Activated naive CD8-positive, alpha-beta T cell treated with anti-CD3 and anti-CD28 coated beads, Interleukin-2, amount 10 ng/mL, durations not matched to agents 7 days and 5 days (primary cell): ENCODE measurements at regions not wholly inside any gene's neighbourhood (a gene's known extent, or its start where the extent isn't known, plus 50 kb on each side); places are given as distances from the start of the nearest gene placed in this dataset.

ENCODE experiments used
- ATAC-seq: fragments of 150-1000 bp; cut with Tn5 transposase; one replicate; pipeline ENCODE4 v1.10.0; 2021; ENCODE audit warnings: low read depth, moderate library complexity
- POLR2A ChIA-PET: fragments of 350-600 bp; sonication (Branson Sonifier 250); formaldehyde crosslinking; loops from one replicate; lab custom pipeline; 2021; ENCODE audit warnings: antibody characterized with exemption; lab: Charles Lee
- DNase-seq: peaks from one replicate; pipeline ENCODE4 v3.0.0; 2021
- H3K27ac Mint-ChIP-seq: one replicate; pipeline ENCODE4 v1.8.0; 2022; ENCODE audit warnings: mild to moderate bottlenecking, mixed read lengths
- H3K27me3 Mint-ChIP-seq: one replicate; pipeline ENCODE4 v1.8.0; 2022; ENCODE audit warnings: mild to moderate bottlenecking, moderate library complexity, mixed read lengths
- H3K36me3 Mint-ChIP-seq: one replicate; pipeline ENCODE4 v1.8.0; 2021; ENCODE audit warnings: mild to moderate bottlenecking, mixed read lengths
- H3K4me1 Mint-ChIP-seq: one replicate; pipeline ENCODE4 v1.8.0; 2021; ENCODE audit warnings: mixed read lengths
- H3K4me3 Mint-ChIP-seq: one replicate; pipeline ENCODE4 v1.8.0; 2022; ENCODE audit warnings: mild to moderate bottlenecking, moderate library complexity, mixed read lengths
- H3K9me3 Mint-ChIP-seq: one replicate; pipeline ENCODE4 v1.8.0; 2021; ENCODE audit warnings: mixed read lengths

DNA sequence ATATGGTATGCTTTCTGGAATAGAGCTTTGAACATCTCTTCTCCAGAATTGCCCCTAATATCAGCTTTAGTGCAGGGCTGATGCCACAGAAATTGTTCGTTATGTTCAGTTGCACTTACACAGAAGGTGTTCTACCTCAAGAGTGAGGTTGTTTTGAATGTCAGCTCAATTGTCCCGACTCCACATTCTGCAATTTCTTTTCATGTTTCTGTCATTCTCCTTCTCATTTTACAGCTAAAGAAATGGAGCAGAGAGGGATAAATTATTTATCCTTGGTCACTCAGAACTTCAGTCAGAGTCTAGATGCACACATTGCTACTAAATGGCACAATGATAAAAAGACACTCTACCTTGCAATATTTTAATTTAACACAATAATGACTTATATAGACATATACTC is 137.0 kb upstream of the CCN2 start:
- no peaks in the 10 kb centered on the region for H3K4me1 Mint-ChIP-seq
- no peak overlapping the region for H3K4me3 Mint-ChIP-seq
- no peaks in the 10 kb centered on the region for H3K36me3 Mint-ChIP-seq
- H3K27me3 Mint-ChIP-seq, result peaks cover 2% of the 10 kb centered on the region
- H3K9me3 Mint-ChIP-seq, result no peaks in the 10 kb centered on the region
- no peak overlapping the region for H3K27ac Mint-ChIP-seq
- DNase-seq (no peak), ATAC-seq (no peak)
- POLR2A ChIA-PET, result no interaction called here

- H3K27me3 Mint-ChIP-seq, result peaks cover 2% of the 10 kb centered on the region
- H3K36me3 Mint-ChIP-seq, result no peaks in the 10 kb centered on the region
- H3K4me1 Mint-ChIP-seq, result no peaks in the 10 kb centered on the region
- no peaks in the 10 kb centered on the region for H3K9me3 Mint-ChIP-seq
- POLR2A ChIA-PET, result no interaction called here
- ATAC-seq, result no peak
- DNase-seq, result no peak
- no peak overlapping the region for H3K4me3 Mint-ChIP-seq
- H3K27ac Mint-ChIP-seq, result no peak overlapping the region
Measured at GRCh38 chr6:132087391-132087790, 136.2 kb upstream of the CCN2 start.

GRCh38 chr6:132085731-132086130 is 134.6 kb upstream of the CCN2 start:
- no peak overlapping the region for H3K4me3 Mint-ChIP-seq
- H3K27ac Mint-ChIP-seq, result no peak overlapping the region
- peaks cover 2% of the 10 kb centered on the region for H3K27me3 Mint-ChIP-seq
- no peaks in the 10 kb centered on the region for H3K4me1 Mint-ChIP-seq
- H3K9me3 Mint-ChIP-seq, result no peaks in the 10 kb centered on the region
- ATAC-seq, result no peak
- POLR2A ChIA-PET, result no interaction called here
- H3K36me3 Mint-ChIP-seq, result no peaks in the 10 kb centered on the region
- no peak for DNase-seq

DNA sequence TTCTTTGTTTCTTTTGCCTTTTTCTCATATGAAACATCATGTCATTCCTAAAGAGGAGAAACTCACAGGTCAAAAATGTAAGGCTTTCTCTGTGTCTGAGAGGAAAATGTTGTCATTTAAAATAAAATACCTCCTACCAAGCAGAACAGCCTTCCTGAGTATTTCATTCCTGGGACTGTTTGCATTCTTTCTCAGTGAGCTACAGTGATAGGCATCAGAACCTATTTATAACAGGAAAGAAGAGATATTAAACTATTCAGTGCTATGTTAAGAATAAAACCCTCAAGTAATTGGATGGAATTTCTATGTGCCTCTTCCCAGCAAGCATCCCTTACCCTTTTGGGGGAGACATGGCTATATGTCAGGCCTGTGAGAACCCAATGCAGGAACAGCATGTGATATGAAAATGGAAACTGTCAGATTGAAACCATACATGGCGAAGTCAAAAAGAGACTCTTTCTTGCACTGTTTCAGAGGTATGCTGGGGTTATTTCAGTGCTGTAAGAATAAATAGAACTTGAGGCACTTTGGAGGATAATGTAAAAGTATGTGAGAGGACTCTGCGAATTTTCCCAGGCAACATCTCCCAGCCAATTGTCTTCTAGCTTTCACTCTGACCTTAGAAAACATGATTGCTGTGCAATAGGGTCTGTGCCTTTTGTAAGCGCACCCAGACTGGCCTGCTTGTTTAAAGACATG is 133.8 kb upstream of the CCN2 start:
- DNase-seq (no peak), ATAC-seq (no peak)
- no peak overlapping the region for H3K27ac Mint-ChIP-seq
- no peaks in the 10 kb centered on the region for H3K36me3 Mint-ChIP-seq
- no peaks in the 10 kb centered on the region for H3K9me3 Mint-ChIP-seq
- H3K4me1 Mint-ChIP-seq, result no peaks in the 10 kb centered on the region
- POLR2A ChIA-PET, result no interaction called here
- H3K27me3 Mint-ChIP-seq, result no peaks in the 10 kb centered on the region
- no peak overlapping the region for H3K4me3 Mint-ChIP-seq

DNA sequence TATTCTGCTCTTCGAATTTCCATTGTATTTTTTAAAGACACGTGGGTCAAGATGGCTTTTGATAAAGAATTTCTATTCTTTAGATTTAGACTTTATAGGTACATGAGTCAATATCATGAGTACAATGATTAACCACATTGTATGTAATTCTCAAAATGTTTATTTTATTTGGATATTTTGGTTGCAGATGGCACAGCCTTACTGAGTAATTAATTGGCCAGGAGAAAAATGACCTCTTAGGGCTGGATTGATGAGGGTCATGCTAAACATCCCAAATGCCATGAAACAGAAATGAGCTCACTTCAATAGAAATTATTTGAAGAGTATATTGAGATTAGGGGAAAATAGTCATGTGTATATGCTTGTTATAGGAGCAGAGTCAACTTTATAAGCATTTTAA is 131.2 kb upstream of the CCN2 start:
- H3K27me3 Mint-ChIP-seq, result no peaks in the 10 kb centered on the region
- no peak overlapping the region for H3K27ac Mint-ChIP-seq
- H3K4me1 Mint-ChIP-seq, result no peaks in the 10 kb centered on the region
- no peak for ATAC-seq
- H3K9me3 Mint-ChIP-seq, result no peaks in the 10 kb centered on the region
- DNase-seq, result no peak
- no peak overlapping the region for H3K4me3 Mint-ChIP-seq
- H3K36me3 Mint-ChIP-seq, result no peaks in the 10 kb centered on the region
- POLR2A ChIA-PET, result no interaction called here

DNA sequence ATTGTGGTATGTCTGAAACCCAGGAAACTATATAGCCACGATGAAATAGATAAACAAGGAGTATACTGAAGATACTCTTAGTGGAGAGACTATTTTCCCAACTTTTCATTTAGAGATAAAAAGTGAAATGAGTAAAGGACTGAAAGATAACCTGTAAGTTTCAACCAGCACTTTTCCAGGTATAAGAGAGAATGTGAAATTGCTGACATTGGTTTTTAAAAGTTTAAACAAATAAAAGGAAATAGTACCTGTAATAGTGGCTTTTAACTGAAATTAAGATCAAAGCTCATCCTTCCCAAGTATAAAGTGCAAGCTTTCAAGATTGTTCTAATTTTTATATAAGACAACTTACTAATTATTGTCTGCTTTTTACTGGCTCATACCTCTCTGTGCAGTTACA is 130.2 kb upstream of the CCN2 start:
- no peak overlapping the region for H3K27ac Mint-ChIP-seq
- ATAC-seq (no peak), DNase-seq (no peak)
- H3K4me3 Mint-ChIP-seq, result no peak overlapping the region
- POLR2A ChIA-PET, result no interaction called here
- H3K4me1 Mint-ChIP-seq, result no peaks in the 10 kb centered on the region
- no peaks in the 10 kb centered on the region for H3K9me3 Mint-ChIP-seq
- H3K36me3 Mint-ChIP-seq, result no peaks in the 10 kb centered on the region
- no peaks in the 10 kb centered on the region for H3K27me3 Mint-ChIP-seq

DNA sequence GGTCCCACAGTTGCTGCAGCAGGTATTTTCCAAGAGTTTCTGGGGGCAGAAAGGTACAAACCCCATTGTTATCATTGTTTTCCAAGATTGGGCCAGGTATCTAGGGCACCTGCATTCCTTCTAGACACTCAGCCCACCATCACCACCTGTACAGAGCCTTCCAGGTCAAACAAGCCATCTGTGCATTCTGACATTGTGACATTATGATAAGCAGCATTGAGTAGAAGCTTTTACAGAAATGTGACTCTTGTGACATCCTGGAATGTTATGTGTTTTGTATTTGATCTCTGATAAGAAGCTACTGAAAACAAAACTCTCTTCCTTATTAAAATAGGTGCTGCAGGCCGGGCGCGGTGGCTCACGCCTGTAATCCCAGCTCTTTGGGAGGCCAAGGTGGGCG is 128.1 kb upstream of the CCN2 start:
- POLR2A ChIA-PET, result no interaction called here
- no peaks in the 10 kb centered on the region for H3K4me1 Mint-ChIP-seq
- no peaks in the 10 kb centered on the region for H3K27me3 Mint-ChIP-seq
- H3K27ac Mint-ChIP-seq, result no peak overlapping the region
- ATAC-seq, result no peak
- no peaks in the 10 kb centered on the region for H3K36me3 Mint-ChIP-seq
- H3K4me3 Mint-ChIP-seq, result no peak overlapping the region
- H3K9me3 Mint-ChIP-seq, result no peaks in the 10 kb centered on the region
- no peak for DNase-seq

DNA sequence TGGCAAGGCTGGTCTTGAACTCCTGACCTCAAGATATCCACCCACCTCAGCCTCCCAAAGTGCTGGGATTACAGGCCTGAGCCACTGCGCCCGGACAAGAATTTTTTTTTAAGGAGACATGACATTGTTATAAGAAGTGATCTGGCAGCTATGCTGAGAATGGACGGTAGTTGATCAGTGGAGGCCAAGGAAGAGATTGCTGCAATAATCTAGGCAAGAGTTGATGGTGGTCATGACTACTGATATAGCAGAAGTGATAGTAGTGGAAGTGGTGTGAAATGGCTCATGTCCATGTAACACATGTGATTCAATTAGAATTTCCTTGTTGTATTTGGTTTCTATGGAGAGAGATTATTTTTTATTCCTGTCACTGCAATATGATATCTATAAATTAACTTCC is 125.3 kb upstream of the CCN2 start:
- Mint-ChIP-seq H3K27ac (no peak overlapping the region), H3K4me3 (no peak overlapping the region), H3K27me3 (no peaks in the 10 kb centered on the region), H3K36me3 (no peaks in the 10 kb centered on the region), H3K9me3 (no peaks in the 10 kb centered on the region), H3K4me1 (no peaks in the 10 kb centered on the region)
- ATAC-seq, result no peak
- POLR2A ChIA-PET, result no interaction called here
- DNase-seq, result no peak

GRCh38 chr6:132072831-132073230 is 121.7 kb upstream of the CCN2 start:
- POLR2A ChIA-PET, result no interaction called here
- H3K9me3 Mint-ChIP-seq, result no peaks in the 10 kb centered on the region
- no peak overlapping the region for H3K27ac Mint-ChIP-seq
- no peak overlapping the region for H3K4me3 Mint-ChIP-seq
- DNase-seq (no peak), ATAC-seq (no peak)
- H3K27me3 Mint-ChIP-seq, result no peaks in the 10 kb centered on the region
- no peaks in the 10 kb centered on the region for H3K36me3 Mint-ChIP-seq
- H3K4me1 Mint-ChIP-seq, result no peaks in the 10 kb centered on the region

DNA sequence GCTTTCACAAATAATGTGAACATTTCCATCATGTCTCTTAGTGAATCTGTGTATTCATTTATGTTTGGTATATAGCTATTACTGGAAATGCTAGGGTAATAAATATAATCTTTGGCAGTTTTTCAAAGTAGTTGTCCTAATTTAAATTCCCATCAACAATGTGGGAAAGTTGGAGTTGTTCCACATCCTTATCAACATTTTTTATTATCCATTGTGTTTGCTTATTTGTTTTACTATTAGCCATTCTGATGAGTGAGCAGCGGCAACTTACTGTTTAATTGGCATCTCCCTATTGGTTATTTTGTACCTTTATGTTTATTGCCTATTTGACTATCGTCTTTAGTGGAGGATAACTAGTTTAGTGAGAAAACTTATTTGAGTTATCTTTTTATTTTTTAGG is 121.1 kb upstream of the CCN2 start:
- POLR2A ChIA-PET, result no interaction called here
- H3K9me3 Mint-ChIP-seq, result no peaks in the 10 kb centered on the region

GRCh38 chr6:132070356-132070755 is 119.2 kb upstream of the CCN2 start:
- POLR2A ChIA-PET, result no interaction called here
- no peaks in the 10 kb centered on the region for H3K36me3 Mint-ChIP-seq
- ATAC-seq (no peak), DNase-seq (no peak)
- no peaks in the 10 kb centered on the region for H3K9me3 Mint-ChIP-seq
- no peaks in the 10 kb centered on the region for H3K27me3 Mint-ChIP-seq
- H3K4me3 Mint-ChIP-seq, result no peak overlapping the region
- no peak overlapping the region for H3K27ac Mint-ChIP-seq
- no peaks in the 10 kb centered on the region for H3K4me1 Mint-ChIP-seq

More for the DNA sequence above, 121.1 kb upstream of the CCN2 start:
- Mint-ChIP-seq H3K27me3 (no peaks in the 10 kb centered on the region), H3K4me1 (no peaks in the 10 kb centered on the region), H3K36me3 (no peaks in the 10 kb centered on the region), H3K4me3 (no peak overlapping the region), H3K27ac (no peak overlapping the region)
- DNase-seq, result no peak
- ATAC-seq, result no peak

GRCh38 chr6:132068766-132069165 is 117.6 kb upstream of the CCN2 start:
- POLR2A ChIA-PET, result no interaction called here
- no peaks in the 10 kb centered on the region for H3K9me3 Mint-ChIP-seq
- H3K4me1 Mint-ChIP-seq, result no peaks in the 10 kb centered on the region
- H3K27ac Mint-ChIP-seq, result no peak overlapping the region
- no peak for DNase-seq
- no peaks in the 10 kb centered on the region for H3K27me3 Mint-ChIP-seq
- no peak overlapping the region for H3K4me3 Mint-ChIP-seq
- ATAC-seq, result no peak
- H3K36me3 Mint-ChIP-seq, result no peaks in the 10 kb centered on the region

GRCh38 chr6:132067286-132067685 is 116.1 kb upstream of the CCN2 start:
- H3K27me3 Mint-ChIP-seq, result no peaks in the 10 kb centered on the region
- ATAC-seq (no peak), DNase-seq (no peak)
- no peak overlapping the region for H3K27ac Mint-ChIP-seq
- no peak overlapping the region for H3K4me3 Mint-ChIP-seq
- no peaks in the 10 kb centered on the region for H3K9me3 Mint-ChIP-seq
- no peaks in the 10 kb centered on the region for H3K36me3 Mint-ChIP-seq
- POLR2A ChIA-PET, result interaction anchor here (0.7 kb wide), 1 partner anchor 382 kb away, joined by 3 read pairs; no protein-coding TSS in a partner anchor
- H3K4me1 Mint-ChIP-seq, result no peaks in the 10 kb centered on the region

DNA sequence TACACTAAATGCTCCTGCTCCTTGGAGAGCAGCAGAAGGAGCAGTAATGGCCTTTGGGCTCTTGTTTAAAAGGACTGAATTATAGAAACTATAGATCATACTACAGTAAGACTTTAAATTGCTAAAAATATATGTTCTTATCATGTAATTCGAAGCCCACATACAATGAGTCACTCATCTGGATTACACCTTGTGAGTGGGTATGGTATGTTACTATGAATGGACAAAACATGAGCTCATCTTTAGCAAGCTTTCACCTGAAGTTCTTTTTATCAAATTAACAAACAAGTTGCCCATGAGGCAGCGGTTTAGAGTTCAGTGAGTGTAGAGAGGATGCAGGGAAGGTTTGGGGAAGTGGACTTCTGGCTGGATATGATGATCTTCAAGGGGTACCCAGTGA is 114.4 kb upstream of the CCN2 start:
- Mint-ChIP-seq H3K27me3 (no peaks in the 10 kb centered on the region), H3K4me3 (no peak overlapping the region), H3K4me1 (no peaks in the 10 kb centered on the region), H3K36me3 (no peaks in the 10 kb centered on the region), H3K27ac (no peak overlapping the region), H3K9me3 (no peaks in the 10 kb centered on the region)
- POLR2A ChIA-PET, result no interaction called here
- no peak for DNase-seq
- ATAC-seq, result no peak

DNA sequence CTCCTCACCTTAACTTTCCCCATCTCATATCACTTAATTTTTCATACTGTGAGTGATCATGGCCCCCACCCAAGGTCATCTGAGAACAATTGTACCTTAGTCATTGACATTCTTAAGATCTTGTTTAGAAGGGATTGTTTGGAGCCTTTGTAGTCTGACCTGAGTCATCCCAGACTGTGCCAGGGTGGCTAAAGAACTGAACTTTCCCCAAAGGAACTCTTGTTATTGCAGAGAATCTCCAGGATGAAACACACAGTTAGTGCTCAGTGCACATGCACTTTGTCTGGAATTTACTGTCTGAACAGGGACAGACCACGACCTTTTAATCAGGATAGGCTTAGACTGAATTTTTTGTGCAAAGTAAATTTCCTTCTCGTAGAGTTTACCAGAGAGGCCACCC is 112.6 kb upstream of the CCN2 start:
- Mint-ChIP-seq H3K27ac (no peak overlapping the region), H3K9me3 (no peaks in the 10 kb centered on the region), H3K4me1 (no peaks in the 10 kb centered on the region), H3K27me3 (no peaks in the 10 kb centered on the region), H3K4me3 (no peak overlapping the region), H3K36me3 (no peaks in the 10 kb centered on the region)
- no peak for DNase-seq
- POLR2A ChIA-PET, result no interaction called here
- no peak for ATAC-seq
